Activated CD4-positive, alpha-beta T cell treated with anti-CD3 and anti-CD28 coated beads for 1 hour (primary cell): ENCODE measurements at regions not wholly inside any gene's neighbourhood (a gene's known extent, or its start where the extent isn't known, plus 50 kb on each side); places are given as distances from the start of the nearest gene placed in this dataset.

Source experiments
- DNase-seq: peaks from one replicate; pipeline ENCODE4 v3.0.0-alpha.2; 2020

GRCh38 chr16:26729951-26730541, 336.7 kb upstream of the C16orf82 start:
- DNase-seq = no peak

GRCh38 chr16:26731729-26732128, 335.0 kb upstream of the C16orf82 start:
- no peak for DNase-seq

- no peak for DNase-seq
Measured at GRCh38 chr16:26733710-26734109, 333.0 kb upstream of the C16orf82 start.

DNA sequence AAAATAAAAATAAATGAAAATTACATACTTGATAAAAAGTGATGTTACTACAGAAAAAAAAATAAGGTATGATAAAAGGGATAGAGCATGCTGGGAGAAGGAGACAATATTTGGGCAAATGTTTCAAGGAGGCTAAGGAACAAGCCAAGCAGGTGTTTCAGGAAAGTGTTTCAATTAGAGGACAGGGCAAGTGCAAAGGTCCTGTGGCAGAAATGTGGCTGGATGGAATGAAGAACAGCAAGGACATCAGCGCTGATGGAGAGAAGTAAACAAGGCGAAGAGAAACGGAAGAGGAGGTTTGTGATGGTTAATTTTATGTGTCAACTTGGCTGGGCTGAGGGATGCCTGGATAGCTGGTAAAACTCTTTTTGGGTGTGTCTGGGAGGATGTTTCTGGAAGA, 331.2 kb upstream of the C16orf82 start:
- no peak for DNase-seq

DNA sequence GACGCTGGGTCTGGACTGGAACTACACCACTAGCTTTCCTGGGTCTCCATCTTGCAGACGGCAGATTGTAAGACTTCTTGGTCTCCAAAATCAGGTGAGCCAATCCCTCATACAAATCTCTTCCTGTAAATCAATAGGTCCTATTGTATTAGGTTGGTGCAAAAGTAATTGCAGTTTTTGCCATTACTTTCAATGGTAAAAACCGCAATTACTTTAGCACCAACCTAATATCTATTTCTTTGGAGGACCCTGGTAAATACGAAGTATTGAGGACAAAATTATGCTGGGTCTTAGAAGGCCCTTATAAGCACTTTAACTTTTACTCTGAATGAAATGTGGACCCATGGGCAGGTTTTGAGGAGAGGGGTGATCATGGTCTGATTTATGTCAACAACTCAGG, 330.6 kb upstream of the C16orf82 start:
- no peak for DNase-seq

DNA sequence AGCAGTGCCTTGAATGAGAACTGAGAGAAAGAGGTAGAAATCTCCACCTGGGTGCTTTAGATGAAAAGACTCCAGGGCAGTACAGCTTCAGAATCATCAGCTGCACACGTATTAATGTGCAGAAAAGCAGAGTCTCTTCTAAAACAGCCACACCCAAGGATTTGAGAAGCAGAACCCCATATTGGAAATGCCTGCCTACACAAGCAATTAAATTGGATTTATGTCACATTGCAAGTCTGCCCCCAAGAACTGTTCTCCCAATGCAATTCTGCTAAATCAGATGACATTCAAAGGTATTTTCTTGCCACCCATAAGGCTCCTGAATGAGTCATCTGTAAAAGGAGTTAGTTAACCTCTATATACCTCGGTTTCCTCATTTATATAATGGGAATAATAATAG, 326.0 kb upstream of the C16orf82 start:
- no peak for DNase-seq

DNA sequence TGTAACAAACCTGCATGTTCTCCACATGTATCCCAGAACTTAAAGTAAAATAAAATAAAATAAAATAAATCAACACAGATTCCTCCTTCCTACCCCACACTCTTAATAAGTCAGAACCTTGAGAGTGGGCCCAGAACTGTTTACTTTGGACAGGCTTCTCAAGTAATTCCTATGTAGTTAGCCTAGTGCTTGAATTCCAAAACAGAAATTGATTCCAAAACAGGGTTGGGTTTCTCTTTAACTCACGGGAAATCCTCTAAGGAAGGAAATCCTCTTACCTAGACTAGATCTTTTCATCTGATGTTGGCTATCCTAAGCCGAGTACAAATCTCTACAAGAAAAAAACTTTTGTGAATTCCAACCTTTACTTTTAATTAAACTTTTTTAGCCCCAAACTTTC, 324.7 kb upstream of the C16orf82 start:
- no peak for DNase-seq

GRCh38 chr16:26744430-26744829, 322.3 kb upstream of the C16orf82 start:
- DNase-seq = no peak

GRCh38 chr16:26747760-26748159, 319.0 kb upstream of the C16orf82 start:
- DNase-seq = no peak

DNA sequence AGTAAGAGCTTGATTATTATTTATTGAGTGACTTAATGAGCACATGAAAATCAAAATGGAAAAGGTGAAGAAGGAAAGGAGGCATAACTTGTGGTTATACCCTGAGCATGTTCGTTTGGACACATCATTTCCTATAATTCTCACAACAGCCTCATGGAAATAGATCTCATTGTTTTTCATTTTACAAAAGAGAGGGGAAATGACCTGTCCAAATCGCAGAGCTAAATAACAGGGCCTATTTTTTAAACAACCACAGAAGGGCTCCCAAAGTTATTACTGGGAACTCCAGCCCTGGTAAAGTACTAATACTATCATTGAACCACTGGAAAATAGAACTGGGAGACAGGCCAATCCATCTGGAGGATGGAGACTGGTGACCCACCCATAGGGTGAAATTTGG, 317.7 kb upstream of the C16orf82 start:
- no peak for DNase-seq

DNA sequence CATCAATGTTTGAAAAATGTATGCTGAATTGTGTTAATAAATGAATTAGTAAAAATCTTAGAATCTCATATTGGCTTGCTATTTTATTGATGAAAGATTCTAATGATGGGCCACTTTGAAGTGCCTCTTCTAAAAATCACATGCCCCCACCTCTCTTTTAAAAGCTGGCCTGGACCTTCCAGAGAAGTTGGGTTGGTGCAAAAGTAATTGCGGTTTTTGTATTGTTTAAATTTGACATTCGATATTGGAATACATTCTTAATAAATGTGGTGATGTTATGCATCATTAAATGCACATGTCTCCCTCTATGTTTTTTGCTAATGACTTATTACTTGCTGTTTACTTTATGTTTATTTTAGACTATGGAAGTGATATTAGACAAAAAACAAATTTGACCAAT, 314.6 kb upstream of the C16orf82 start:
- DNase-seq = no peak

GRCh38 chr16:26756633-26757032, 310.1 kb upstream of the C16orf82 start:
- no peak for DNase-seq

DNA sequence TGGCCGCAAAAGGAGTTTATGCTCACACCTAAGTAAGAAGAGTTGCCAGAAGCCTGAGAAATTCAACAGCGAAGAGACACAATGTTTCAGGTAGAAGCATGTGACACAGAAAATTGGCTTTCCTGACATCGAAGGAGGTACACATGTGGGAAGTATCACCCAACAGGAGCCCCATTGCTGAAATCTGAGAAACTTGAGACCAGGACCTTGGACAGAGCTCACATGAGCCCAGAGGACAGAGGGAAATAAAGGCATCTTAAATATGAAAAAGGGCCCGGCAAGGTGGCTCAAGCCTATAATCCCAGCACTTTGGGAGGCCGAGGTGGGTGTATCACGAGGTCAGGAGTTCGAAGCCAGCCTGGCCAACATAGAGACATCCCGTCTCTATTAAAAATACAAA, 304.1 kb upstream of the C16orf82 start:
- DNase-seq = no peak

GRCh38 chr16:26765087-26765486, 301.6 kb upstream of the C16orf82 start:
- no peak for DNase-seq

- no peak for DNase-seq
Measured at GRCh38 chr16:26768385-26769010, 298.2 kb upstream of the C16orf82 start.

DNA sequence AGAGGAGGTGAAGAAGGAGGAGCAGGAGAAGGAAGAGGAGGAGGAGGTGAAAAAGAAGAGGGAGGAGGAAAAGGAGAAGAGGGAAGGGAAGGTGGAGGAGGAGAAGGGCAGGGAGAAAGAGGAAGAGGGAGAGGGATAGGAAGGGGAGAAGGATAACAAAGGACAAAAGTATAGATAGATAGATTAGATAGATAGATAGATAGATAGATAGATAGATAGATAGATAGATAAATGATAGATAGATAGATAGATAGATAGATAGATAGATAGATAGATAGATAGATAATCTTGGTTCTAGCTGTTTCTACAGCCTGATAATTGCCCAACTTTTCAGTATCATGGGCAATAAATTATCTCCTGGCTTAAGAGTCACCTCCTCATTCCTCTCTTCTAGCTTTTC, 296.2 kb upstream of the C16orf82 start:
- DNase-seq = no peak

- DNase-seq = no peak
Measured at GRCh38 chr16:26772503-26772902, 294.2 kb upstream of the C16orf82 start.

DNA sequence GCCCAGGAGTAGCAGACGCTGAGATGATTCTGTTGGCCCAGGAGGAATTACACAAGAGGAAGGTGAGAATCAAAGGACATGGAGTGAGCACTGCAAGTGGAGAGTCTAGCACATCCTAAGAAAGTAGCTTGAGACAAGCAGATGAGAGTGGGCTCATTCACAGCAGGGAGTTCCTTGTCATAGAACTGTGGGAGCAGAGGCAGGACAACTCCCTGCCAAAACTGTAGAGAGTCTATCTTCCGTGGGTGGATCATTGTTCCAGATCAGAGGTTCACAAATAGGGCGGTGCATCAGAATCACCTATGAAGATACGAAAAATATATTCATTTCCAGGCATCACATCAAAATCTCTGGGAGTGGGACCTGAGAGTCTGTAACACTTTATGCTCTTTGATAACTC, 288.9 kb upstream of the C16orf82 start:
- no peak for DNase-seq

GRCh38 chr16:26787924-26788323, 278.8 kb upstream of the C16orf82 start:
- DNase-seq = no peak

DNA sequence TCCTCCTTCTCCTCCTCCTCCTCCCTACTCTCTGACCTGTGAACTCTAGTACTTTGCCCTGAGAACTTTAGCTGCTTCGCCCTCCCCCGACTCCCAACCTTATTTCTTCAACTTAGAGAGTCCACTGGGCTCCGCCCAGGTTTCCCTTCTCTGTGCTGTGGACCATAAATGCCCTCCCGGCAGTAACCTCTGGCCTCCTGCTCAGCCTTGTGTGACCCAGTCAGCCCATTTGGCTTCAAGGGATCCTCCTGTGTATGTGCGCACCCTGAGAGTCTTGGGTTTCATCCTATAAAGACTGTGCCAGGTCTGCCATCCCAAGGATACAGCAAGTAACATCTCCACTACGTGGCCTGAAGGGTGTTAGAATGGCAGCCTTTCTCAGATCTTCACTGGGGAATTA, 275.6 kb upstream of the C16orf82 start:
- no peak for DNase-seq

DNA sequence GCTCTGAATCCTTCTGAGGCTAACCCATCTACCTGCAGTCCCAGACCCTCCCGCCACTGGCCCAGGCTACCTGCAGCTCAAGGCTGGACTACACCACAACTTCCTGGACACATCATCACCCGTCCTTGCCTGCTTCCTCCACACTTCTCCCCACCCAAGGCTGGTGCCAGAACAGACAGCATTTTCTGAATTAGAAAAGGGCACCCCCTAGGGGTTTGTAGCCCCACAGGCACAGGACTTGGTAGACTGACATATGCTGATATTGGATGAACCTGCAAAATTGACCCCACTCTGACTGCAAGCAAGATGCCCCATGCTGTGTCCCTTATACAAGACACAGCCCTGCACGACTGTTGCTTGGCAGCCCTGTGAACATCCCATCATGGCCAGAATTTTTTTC, 271.5 kb upstream of the C16orf82 start:
- no peak for DNase-seq

DNA sequence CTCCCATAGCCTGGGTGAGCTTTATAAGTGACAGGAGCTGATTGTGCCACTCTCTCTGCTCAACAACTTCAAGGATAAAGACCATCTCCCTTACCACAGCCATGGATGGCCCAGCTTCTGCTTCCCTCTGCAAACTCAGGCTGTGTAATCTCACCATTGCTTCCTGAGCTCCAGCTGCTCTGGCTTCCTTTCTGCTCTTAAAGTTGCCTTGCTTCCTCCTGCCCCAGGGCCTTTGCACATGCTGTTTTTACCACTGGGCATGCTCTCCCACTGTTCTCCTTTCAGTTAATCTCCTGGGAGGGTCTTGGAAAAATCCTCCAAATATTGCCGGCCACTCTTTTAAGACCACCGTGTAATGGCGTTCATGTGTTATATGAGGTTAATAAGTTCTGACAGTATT, 265.1 kb upstream of the C16orf82 start:
- no peak for DNase-seq

DNA sequence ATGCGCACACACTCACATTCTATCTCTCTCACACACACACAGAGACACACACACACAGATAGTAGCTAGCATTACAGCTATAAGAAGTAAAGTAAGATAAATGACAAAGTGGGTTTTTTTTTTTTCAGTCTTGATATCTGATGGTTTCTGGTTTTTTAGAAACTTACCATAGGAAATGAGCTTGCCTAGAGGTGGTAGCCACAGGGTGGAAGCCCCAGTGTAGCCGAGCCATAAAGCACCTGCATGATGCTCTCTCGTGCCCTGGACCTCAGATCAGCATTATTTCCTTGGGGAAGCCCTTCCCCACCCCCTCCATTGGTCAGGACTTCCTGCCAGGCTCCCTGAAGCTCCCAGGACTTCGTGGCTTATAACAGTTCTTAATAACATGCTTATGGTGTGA, 264.3 kb upstream of the C16orf82 start:
- no peak for DNase-seq

DNA sequence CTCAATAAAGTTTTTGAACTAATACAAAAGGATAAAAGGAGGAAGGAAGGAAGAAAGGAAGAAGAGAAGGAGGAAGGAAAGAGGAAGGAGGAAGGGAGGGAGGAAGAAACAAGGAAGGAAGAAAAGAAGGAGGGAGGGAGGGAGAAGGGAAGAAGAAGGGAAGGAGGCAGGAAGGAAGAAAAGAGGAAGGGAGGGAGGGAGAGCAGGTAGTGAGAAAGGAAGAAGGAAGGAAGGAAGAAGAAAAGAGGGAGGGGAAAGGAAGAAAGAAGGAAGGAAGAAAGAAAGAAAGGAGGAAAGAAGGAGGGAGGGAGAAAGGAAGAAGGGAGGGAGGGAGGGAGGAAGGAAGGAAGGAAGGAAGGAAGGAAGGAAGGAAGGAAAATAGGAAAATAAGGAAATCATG, 263.8 kb upstream of the C16orf82 start:
- no peak for DNase-seq

DNA sequence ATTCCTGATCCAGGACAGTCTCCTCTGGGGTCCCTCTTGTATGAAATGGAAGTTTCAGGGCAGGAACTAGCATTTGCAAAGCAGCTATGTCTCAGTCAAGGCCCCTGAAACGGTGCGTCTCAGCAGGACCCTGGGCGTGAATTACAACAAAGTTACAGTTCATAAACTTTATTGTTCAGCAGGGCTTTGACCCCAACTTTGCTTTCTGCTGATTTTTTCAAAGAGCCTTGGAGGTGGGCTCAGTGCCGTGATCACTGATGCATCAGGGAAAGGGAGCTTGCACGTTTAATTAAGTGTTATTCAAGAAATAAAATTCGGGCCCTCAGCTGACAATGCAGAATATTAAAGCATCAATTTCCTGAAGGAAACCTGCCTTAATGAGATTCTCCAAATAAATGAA, 260.1 kb upstream of the C16orf82 start:
- DNase-seq = no peak
